Uterus (tissue), 2 donors: ENCODE measurements at regions not wholly inside any gene's neighbourhood (a gene's known extent, or its start where the extent isn't known, plus 50 kb on each side); places are given as distances from the start of the nearest gene placed in this dataset.

Experiments
- CTCF ChIP-seq, 4 experiments: fragments of 200-600 bp in 2 of 4; fragments of 450-650 bp in 2 of 4; sonication (generic) in 2 of 4; IDR thresholded peaks; one replicate each; pipeline ENCODE4 v1.5.1; 2016 to 2019; ENCODE audit warnings: antibody characterized with exemption in 4 of 4, mild to moderate bottlenecking in 2 of 4, moderate library complexity in 1 of 4
- POLR2A ChIP-seq, 2 donors: fragments of 450-650 bp; IDR thresholded peaks; one replicate each; pipeline ENCODE4 v1.6.1; 2016; ENCODE audit warnings: antibody characterized with exemption in 2 of 2, mild to moderate bottlenecking in 1 of 2, moderate library complexity in 1 of 2

- TF ChIP-seq CTCF (IDR thresholded peaks at IDR 0.05) (no peak), POLR2A (IDR thresholded peaks at IDR 0.05) (no peak)
Measured at GRCh38 chr3:148400754-148401153, 296.9 kb upstream of the AGTR1 start.
